Calu3 (cell line): ENCODE measurements at regions not wholly inside any gene's neighbourhood (a gene's known extent, or its start where the extent isn't known, plus 50 kb on each side); places are given as distances from the start of the nearest gene placed in this dataset.

Experiments
- BruUV-seq: library from RNA; stranded (reverse); fragments of 400-500 nt; replicated peaks from 2 replicates; lab custom pipeline; 2021; lab: Mats Ljungman, UMichigan
- CTCF ChIA-PET: fragments of 300-600 bp; sonication (Branson Sonifier 250); formaldehyde crosslinking; loops from one replicate; lab custom pipeline; 2022; ENCODE audit warnings: antibody characterized with exemption; lab: Charles Lee
- DNase-seq: peaks from one replicate; pipeline ENCODE4 v3.0.0; 2022
- H3K27ac Mint-ChIP-seq: one replicate; pipeline ENCODE4 v1.8.0; 2022; ENCODE audit warnings: mixed read lengths; ENCODE audit not compliant: unreplicated experiment
- H3K27me3 Mint-ChIP-seq: one replicate; pipeline ENCODE4 v1.8.0; 2022; ENCODE audit warnings: mixed read lengths; ENCODE audit not compliant: unreplicated experiment
- H3K36me3 Mint-ChIP-seq: one replicate; pipeline ENCODE4 v1.8.0; 2022; ENCODE audit warnings: mild to moderate bottlenecking, moderate library complexity, mixed read lengths; ENCODE audit not compliant: insufficient read depth, unreplicated experiment
- H3K4me1 Mint-ChIP-seq: one replicate; pipeline ENCODE4 v1.8.0; 2022; ENCODE audit warnings: mild to moderate bottlenecking, low read depth, mixed read lengths; ENCODE audit not compliant: unreplicated experiment
- H3K4me3 Mint-ChIP-seq: one replicate; pipeline ENCODE4 v1.8.0; 2022; ENCODE audit warnings: mild to moderate bottlenecking, low read depth, moderate library complexity, mixed read lengths; ENCODE audit not compliant: unreplicated experiment
- H3K9me3 Mint-ChIP-seq: one replicate; pipeline ENCODE4 v1.8.0; 2022; ENCODE audit warnings: low read depth, mixed read lengths; ENCODE audit not compliant: unreplicated experiment
- intact Hi-C: fragments of 100-400 bp; cut with micrococcal nuclease; formaldehyde crosslinking; loops from one replicate; pipeline ENCODE4 v1.10.0; 2022; ENCODE audit not compliant: unreplicated experiment
- TF ChIP-seq, protein P1 (sequence below): fragments of 200-600 bp; IDR thresholded peaks from one replicate; pipeline ENCODE4 v1.8.0; 2022; ENCODE audit warnings: antibody characterized with exemption; ENCODE audit not compliant: unreplicated experiment

DNA sequence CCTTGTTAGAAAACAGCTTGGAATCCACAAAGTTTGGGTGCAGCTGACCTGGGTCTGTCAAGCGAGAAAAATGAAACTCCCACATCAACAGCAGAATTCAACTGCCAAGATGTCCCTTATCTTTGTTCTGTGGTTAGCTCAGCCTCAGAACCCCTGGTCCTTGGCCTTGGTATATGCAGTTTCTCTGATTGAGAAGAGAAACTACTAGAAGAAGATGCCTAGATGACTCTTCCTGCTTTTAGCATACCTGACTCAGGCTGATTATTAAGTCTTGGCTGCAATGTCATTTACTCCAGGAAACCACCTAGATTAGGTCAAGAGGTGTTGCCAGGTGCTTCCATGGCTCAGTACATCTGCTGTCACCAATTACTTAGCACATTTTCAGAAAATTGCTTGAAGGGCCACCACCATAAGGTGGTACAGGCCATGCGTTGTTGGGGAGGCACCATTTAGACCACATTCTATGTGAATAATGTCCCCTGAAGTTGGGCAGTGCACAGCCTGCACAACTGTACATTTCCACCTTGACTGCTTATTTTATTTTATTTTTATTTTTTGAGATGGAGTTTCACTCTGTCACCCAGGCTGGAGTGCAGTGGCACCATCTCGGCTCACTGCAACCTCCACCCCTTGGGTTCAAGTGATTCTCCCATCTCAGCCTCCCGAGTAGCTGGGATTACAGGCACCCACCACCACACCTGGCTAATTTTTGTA is 59.4 kb upstream of the ZNF438 start:
- CTCF ChIA-PET, result no interaction called here
- no peak for DNase-seq
- no peaks in the 10 kb centered on the region for H3K27me3 Mint-ChIP-seq
- no peaks in the 10 kb centered on the region for H3K9me3 Mint-ChIP-seq
- H3K27ac Mint-ChIP-seq, result no peak overlapping the region
- BruUV-seq, result no TSS peak
- H3K4me3 Mint-ChIP-seq, result no peak overlapping the region
- no peaks in the 10 kb centered on the region for H3K36me3 Mint-ChIP-seq
- intact Hi-C loops, result no loop called here
- TF ChIP-seq, protein P1, sequence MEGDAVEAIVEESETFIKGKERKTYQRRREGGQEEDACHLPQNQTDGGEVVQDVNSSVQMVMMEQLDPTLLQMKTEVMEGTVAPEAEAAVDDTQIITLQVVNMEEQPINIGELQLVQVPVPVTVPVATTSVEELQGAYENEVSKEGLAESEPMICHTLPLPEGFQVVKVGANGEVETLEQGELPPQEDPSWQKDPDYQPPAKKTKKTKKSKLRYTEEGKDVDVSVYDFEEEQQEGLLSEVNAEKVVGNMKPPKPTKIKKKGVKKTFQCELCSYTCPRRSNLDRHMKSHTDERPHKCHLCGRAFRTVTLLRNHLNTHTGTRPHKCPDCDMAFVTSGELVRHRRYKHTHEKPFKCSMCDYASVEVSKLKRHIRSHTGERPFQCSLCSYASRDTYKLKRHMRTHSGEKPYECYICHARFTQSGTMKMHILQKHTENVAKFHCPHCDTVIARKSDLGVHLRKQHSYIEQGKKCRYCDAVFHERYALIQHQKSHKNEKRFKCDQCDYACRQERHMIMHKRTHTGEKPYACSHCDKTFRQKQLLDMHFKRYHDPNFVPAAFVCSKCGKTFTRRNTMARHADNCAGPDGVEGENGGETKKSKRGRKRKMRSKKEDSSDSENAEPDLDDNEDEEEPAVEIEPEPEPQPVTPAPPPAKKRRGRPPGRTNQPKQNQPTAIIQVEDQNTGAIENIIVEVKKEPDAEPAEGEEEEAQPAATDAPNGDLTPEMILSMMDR, result no peak
- peaks cover 8% of the 10 kb centered on the region for H3K4me1 Mint-ChIP-seq

DNA sequence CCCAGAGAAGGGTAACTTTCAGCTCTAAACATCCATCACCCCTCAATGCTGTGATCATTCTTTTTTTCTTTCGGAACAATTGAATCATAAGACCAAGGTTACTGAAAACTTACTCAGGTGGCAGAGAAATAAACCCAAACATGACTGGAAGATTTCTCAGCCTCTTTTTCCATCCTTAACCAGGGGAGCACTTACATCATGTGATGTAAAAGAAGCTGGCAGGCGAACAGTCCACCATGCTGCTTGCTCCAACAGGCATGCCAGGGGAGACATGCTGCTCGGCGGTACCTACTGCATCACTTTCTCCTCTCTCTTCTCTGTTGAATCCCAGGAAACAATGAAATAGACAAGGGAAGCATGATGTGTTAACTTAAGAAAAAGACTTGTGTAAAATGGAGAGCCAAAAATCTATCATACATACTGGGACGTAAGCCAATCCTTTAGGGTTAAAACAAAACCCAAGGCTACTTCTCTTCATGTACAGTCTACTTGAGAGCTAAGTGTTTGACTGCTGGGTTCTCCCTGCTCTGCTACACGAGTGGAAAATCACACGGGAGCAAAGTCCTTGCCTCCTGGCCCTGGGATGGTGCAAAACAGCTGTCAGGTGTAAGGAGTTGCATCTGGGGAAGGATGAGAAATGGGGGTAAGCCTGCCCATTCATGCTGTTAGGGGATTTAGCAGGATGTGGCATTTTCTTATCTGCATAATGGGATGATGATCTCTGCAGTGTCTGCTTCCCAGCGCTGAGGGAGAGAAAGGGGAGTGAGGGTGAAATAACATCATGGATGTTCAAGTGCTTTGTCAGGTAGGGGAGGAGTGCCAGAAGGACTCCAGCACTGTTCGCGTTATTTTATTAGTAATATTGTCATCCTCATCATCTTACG is 64.3 kb upstream of the ZNF438 start:
- no peaks in the 10 kb centered on the region for H3K27me3 Mint-ChIP-seq
- DNase-seq, result no peak
- TF ChIP-seq, protein P1, result no peak
- H3K4me3 Mint-ChIP-seq, result no peak overlapping the region
- CTCF ChIA-PET, result interaction anchor here (0.9 to 1.1 kb wide), 2 partner anchors 12 to 61 kb away, joined by 3 to 4 read pairs; no protein-coding TSS in a partner anchor
- intact Hi-C loops, result loop anchor here (5.0 kb wide), 1 partner anchor 221 kb away; the partner anchor contains the start of gene ZEB1
- no peaks in the 10 kb centered on the region for H3K9me3 Mint-ChIP-seq
- BruUV-seq, result no TSS peak
- H3K36me3 Mint-ChIP-seq, result peaks cover 15% of the 10 kb centered on the region
- peaks cover 12% of the 10 kb centered on the region for H3K4me1 Mint-ChIP-seq
- H3K27ac Mint-ChIP-seq, result peak overlapping the region; percentile 34

DNA sequence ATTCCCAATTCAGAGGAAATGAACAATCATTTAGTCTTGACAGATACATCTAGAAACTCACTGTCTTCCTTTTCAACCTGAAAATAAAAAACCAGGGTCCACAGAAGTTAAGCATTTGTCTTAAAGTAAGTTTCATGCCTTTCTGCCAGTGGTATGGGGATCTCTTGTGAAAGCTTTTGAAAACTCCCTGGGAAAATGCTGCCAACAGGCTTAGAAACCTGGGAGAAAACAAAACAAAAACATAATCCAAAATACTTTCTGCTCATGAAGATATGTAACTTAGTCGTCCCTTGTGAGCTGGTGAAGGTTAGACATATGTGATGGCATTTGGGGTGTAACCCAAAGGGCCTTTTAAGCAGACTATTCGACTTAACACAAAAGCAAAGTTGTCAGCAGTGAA is 66.4 kb upstream of the ZNF438 start:
- peaks cover 15% of the 10 kb centered on the region for H3K36me3 Mint-ChIP-seq
- DNase-seq, result no peak
- TF ChIP-seq, protein P1, result no peak
- no TSS peak for BruUV-seq
- intact Hi-C loops, result loop anchor here (5.0 kb wide), 1 partner anchor 219 kb away; the partner anchor contains the start of gene ZEB1
- CTCF ChIA-PET, result no interaction called here
- no peaks in the 10 kb centered on the region for H3K9me3 Mint-ChIP-seq
- no peaks in the 10 kb centered on the region for H3K27me3 Mint-ChIP-seq
- peaks cover 22% of the 10 kb centered on the region for H3K4me1 Mint-ChIP-seq
- H3K27ac Mint-ChIP-seq, result no peak overlapping the region
- no peak overlapping the region for H3K4me3 Mint-ChIP-seq

DNA sequence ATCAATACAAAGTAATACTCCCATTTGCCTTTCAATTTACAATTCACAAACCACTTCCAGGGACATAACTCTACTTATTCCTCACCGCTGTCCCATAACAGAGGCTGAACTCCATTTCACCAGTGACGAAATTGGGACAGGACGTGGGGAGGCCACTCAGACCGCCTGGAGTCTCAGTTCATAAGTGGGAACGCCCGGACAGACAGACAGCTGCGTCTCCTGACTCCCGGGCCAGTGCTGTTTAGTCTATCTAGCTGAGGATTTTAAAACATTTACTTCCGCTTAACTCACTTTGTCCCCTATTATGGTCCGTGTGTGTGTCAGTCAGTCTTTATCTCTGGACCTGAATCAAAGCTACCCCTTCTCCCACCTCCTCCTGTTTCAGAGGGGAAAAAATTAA is 67.4 kb upstream of the ZNF438 start:
- Mint-ChIP-seq H3K36me3 (peaks cover 15% of the 10 kb centered on the region), H3K4me3 (peak overlapping the region; percentile 73), H3K27me3 (no peaks in the 10 kb centered on the region), H3K27ac (peak overlapping the region; percentile 100), H3K4me1 (peaks cover 26% of the 10 kb centered on the region), H3K9me3 (no peaks in the 10 kb centered on the region)
- peak; percentile 30 for DNase-seq
- CTCF ChIA-PET, result interaction anchor here (0.6 to 2.8 kb wide), 5 partner anchors 67 to 537 kb away, joined by 3 to 14 read pairs (median 5); partner anchors contain the start of gene ZNF438
- TF ChIP-seq, protein P1, result no peak
- intact Hi-C loops, result loop anchor here (1.0 to 5.0 kb wide), 2 partner anchors 35 to 218 kb away; partner anchors contain the start of gene ZEB1
- no TSS peak for BruUV-seq
